ENCODE measurements at regions not wholly inside any gene's neighbourhood (a gene's known extent, or its start where the extent isn't known, plus 50 kb on each side); places are given as distances from the start of the nearest gene placed in this dataset.
A peak's percentile ranks its signal among the peaks of the same experiment; 100 is the strongest.

DNA sequence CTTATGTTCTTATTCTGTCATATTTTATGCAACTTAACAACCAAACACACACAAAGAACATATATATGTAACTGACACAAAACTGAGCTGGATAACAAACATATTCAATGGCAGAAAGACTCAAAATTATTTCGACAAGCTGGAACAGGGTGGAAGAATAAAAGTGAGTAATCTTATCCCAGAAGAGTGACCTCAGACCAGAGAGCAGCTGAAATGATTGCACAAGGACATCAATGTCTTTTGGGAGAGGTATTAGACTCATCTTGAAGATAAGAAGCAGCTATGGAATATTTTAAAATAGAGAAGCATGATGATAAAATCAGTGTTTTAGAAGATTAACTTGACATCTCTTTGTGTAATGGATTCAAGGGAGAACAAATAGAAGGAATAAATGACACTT, 191.6 kb upstream of the PRDM1 start:
- no peaks in the 10 kb centered on the region for H3K36me3 ChIP-seq (ENCODE audit: control insufficient read depth, insufficient read depth, low read length)
- FAIRE-seq (no peak), DNase-seq (ENCODE audit: low read depth) (peak; percentile 82)
- no peaks in the 10 kb centered on the region for H3K27me3 ChIP-seq (ENCODE audit: control insufficient read depth, insufficient read depth, low read length)
- no peak overlapping the region for H3K4me3 ChIP-seq (ENCODE audit: low read depth, low read length)
- TF ChIP-seq, protein P1, sequence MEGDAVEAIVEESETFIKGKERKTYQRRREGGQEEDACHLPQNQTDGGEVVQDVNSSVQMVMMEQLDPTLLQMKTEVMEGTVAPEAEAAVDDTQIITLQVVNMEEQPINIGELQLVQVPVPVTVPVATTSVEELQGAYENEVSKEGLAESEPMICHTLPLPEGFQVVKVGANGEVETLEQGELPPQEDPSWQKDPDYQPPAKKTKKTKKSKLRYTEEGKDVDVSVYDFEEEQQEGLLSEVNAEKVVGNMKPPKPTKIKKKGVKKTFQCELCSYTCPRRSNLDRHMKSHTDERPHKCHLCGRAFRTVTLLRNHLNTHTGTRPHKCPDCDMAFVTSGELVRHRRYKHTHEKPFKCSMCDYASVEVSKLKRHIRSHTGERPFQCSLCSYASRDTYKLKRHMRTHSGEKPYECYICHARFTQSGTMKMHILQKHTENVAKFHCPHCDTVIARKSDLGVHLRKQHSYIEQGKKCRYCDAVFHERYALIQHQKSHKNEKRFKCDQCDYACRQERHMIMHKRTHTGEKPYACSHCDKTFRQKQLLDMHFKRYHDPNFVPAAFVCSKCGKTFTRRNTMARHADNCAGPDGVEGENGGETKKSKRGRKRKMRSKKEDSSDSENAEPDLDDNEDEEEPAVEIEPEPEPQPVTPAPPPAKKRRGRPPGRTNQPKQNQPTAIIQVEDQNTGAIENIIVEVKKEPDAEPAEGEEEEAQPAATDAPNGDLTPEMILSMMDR (IDR thresholded peaks at IDR 0.05; ENCODE audit: insufficient read depth, low read length, severe bottlenecking): no peak

DNA sequence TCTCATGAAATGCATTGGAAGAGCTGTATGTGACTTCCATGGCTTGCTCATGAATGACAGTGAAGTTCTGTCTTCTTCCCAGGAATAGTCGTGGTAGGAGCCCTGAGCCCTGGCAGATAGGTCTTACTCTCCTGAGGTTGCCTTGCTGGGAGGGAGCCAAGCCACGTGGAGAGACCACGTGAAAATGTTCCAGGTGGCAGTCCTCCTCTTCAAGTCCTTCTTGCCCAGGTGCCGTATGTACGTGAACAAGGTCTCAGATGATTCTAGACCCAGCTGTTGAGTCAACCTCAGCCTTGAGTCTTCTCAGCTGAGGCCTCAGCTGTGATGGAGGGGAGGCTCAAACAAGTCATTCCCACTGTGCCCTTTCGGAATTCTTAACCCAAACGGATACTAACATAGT, 192.4 kb upstream of the PRDM1 start:
- Histone ChIP-seq H3K27me3 (ENCODE audit: control insufficient read depth, insufficient read depth, low read length) (no peaks in the 10 kb centered on the region), H3K36me3 (ENCODE audit: control insufficient read depth, insufficient read depth, low read length) (no peaks in the 10 kb centered on the region), H3K4me3 (ENCODE audit: low read depth, low read length) (no peak overlapping the region)
- DNase-seq (ENCODE audit: low read depth) (no peak), FAIRE-seq (no peak)
- TF ChIP-seq, protein P1 (IDR thresholded peaks at IDR 0.05; ENCODE audit: insufficient read depth, low read length, severe bottlenecking): no peak

DNA sequence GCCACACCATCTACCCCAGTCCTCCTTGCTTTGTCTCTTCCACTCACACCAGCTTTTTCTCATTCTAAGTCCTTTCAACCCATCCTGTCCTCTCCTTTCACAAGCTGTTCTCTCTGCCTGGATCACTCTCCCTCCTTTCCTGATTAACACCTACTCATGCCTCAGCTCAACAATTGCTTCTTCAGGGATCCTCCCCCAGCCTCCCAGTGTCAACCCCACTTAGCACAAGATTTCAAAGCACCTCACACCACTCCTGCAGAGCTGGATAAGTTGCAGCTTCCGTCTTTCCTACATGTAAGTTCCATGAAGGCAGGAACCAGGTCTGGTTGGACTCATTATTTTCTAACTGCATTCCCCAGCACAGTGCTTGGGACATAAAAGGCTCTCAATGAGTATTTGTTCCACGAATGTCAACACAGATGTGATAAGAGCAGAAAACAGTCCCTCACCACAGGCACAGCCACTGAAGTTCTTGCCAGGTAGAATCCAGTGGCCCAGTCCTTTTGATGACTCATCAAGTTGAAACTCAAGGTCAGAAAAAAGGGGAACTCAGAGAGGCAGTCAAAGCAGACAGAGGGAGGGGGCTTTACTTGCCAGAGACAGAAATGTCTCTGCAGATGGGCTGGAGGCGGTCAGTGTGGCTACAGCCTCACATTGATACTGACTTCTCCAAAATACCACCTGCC, 193.4 kb upstream of the PRDM1 start:
- DNase-seq (ENCODE audit: low read depth) (no peak), FAIRE-seq (peak; percentile 40)
- no peak overlapping the region for H3K4me3 ChIP-seq (ENCODE audit: low read depth, low read length)

DNA sequence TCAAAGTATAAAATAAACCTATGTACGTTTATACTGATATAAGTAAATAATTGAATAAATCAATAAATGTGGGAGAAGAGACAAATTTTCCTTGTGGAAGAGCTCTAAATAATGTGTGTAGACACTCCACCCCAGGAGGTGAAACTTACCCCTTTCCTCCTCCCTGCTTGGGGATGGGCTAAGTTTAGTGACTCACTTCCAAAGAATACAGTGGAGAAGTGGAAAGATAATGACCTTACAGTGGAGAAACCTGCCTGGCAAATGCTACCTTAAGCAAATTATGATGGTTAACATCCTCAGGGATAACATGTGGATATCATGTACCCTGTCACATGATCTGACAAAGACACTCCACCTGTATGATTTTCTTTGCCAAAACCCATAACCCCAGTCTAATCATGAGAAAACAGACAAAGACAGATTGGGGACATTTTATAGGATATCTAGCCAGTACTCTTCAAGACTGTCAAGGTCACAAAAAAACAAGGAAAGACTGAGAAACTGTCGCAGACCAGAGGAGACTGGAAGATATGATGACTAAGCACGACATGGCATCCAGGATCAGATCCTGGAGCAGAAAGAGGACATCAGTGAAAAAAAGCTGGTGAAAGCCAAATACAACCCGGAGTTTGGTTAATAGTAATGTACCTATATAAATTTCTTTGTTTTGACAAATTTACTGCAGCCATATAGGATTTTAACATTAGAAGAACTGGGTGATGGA, 195.5 kb upstream of the PRDM1 start:
- Histone ChIP-seq H3K27me3 (ENCODE audit: control insufficient read depth, insufficient read depth, low read length) (no peaks in the 10 kb centered on the region), H3K4me3 (ENCODE audit: low read depth, low read length) (no peak overlapping the region), H3K36me3 (ENCODE audit: control insufficient read depth, insufficient read depth, low read length) (no peaks in the 10 kb centered on the region)
- TF ChIP-seq, protein P1 (IDR thresholded peaks at IDR 0.05; ENCODE audit: insufficient read depth, low read length, severe bottlenecking): no peak
- FAIRE-seq (no peak), DNase-seq (ENCODE audit: low read depth) (peak; percentile 78)

More for the DNA sequence above, 193.4 kb upstream of the PRDM1 start:
- TF ChIP-seq, protein P1 (IDR thresholded peaks at IDR 0.05; ENCODE audit: insufficient read depth, low read length, severe bottlenecking): no peak
- H3K36me3 ChIP-seq (ENCODE audit: control insufficient read depth, insufficient read depth, low read length): no peaks in the 10 kb centered on the region
- H3K27me3 ChIP-seq (ENCODE audit: control insufficient read depth, insufficient read depth, low read length): no peaks in the 10 kb centered on the region

DNA sequence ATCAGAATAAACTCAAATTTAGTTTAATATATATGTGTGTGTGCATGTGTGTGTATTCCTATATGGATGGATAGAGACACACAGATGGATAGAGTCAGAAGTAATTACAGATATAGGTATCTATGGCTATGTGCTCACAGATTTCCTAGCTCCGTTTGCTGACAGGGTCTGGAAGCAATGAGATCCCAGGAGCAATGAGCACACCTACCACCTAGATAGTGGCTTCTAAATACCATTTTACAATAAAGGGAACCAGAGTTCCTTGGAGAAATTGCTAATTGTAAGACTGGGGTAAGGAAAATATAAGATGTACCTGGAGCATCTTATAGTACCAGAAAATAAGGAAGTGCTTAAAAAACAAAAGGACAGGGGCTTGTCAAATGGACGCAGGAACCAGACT, 196.2 kb upstream of the PRDM1 start:
- Histone ChIP-seq H3K36me3 (ENCODE audit: control insufficient read depth, insufficient read depth, low read length) (no peaks in the 10 kb centered on the region), H3K4me3 (ENCODE audit: low read depth, low read length) (no peak overlapping the region), H3K27me3 (ENCODE audit: control insufficient read depth, insufficient read depth, low read length) (no peaks in the 10 kb centered on the region)
- no peak for DNase-seq (ENCODE audit: low read depth)
- no peak for FAIRE-seq
- TF ChIP-seq, protein P1 (IDR thresholded peaks at IDR 0.05; ENCODE audit: insufficient read depth, low read length, severe bottlenecking): no peak

Data from bronchial epithelial cell (primary cell).